HG02840 (cell line): ENCODE measurements at regions not wholly inside any gene's neighbourhood (a gene's known extent, or its start where the extent isn't known, plus 50 kb on each side); places are given as distances from the start of the nearest gene placed in this dataset.
"Not testable (repeated sequence)": the region's sequence is repeated elsewhere in the genome, so short reads cannot be mapped to it uniquely, and the experiment has no call there.

Source experiments
- ATAC-seq: cut with Tn5 transposase; IDR thresholded peaks from one replicate; pipeline ENCODE4 v1.9.1; 2021; ENCODE audit warnings: mild to moderate bottlenecking, moderate library complexity, moderate number of reproducible peaks; ENCODE audit not compliant: unreplicated experiment, low FRiP score

GRCh38 chr13:69283837-69284236 is 823.8 kb upstream of the ATXN8OS start:
- ATAC-seq = no peak

- no peak for ATAC-seq
Observed at GRCh38 chr13:69283301-69283700, 824.3 kb upstream of the ATXN8OS start.

- ATAC-seq = no peak
Observed at GRCh38 chr13:69280399-69280798, 827.2 kb upstream of the ATXN8OS start.

GRCh38 chr13:69279213-69279612 is 828.4 kb upstream of the ATXN8OS start:
- ATAC-seq = no peak

GRCh38 chr13:69274231-69274630 is 833.4 kb upstream of the ATXN8OS start:
- no peak for ATAC-seq

- ATAC-seq = no peak
Observed at GRCh38 chr13:69264362-69265334, 843.0 kb upstream of the ATXN8OS start.

GRCh38 chr13:69243366-69243765 is 864.3 kb upstream of the ATXN8OS start:
- no peak for ATAC-seq

- ATAC-seq = no peak
Observed at GRCh38 chr13:69234171-69234570, 873.5 kb upstream of the ATXN8OS start.

GRCh38 chr13:69226427-69226826 is 881.2 kb upstream of the ATXN8OS start:
- ATAC-seq = no peak

- ATAC-seq = not testable (repeated sequence)
Observed at GRCh38 chr13:69221633-69222498, 885.8 kb upstream of the ATXN8OS start.

GRCh38 chr13:69213396-69213795 is 894.2 kb upstream of the ATXN8OS start:
- no peak for ATAC-seq

GRCh38 chr13:69204620-69205019 is 903.0 kb upstream of the ATXN8OS start:
- no peak for ATAC-seq

GRCh38 chr13:69202996-69203395 is 904.6 kb upstream of the ATXN8OS start:
- ATAC-seq = no peak

GRCh38 chr13:69199664-69200063 is 908.0 kb upstream of the ATXN8OS start:
- ATAC-seq = no peak

- no peak for ATAC-seq
Observed at GRCh38 chr13:69198706-69199105, 908.9 kb upstream of the ATXN8OS start.

GRCh38 chr13:69194130-69194529 is 913.5 kb upstream of the ATXN8OS start:
- no peak for ATAC-seq

- ATAC-seq = no peak
Observed at GRCh38 chr13:69180034-69180433, 927.6 kb upstream of the ATXN8OS start.

GRCh38 chr13:69178000-69178399 is 929.6 kb upstream of the ATXN8OS start:
- ATAC-seq = no peak

- ATAC-seq = no peak
Observed at GRCh38 chr13:69168436-69168835, 939.2 kb upstream of the ATXN8OS start.

- ATAC-seq = no peak
Observed at GRCh38 chr13:69155136-69155535, 952.5 kb upstream of the ATXN8OS start.

GRCh38 chr13:69142101-69142500 is 965.5 kb upstream of the ATXN8OS start:
- no peak for ATAC-seq
